IMR-90 (cell line): ENCODE measurements at regions not wholly inside any gene's neighbourhood (a gene's known extent, or its start where the extent isn't known, plus 50 kb on each side); places are given as distances from the start of the nearest gene placed in this dataset.

Experiments used
- CEBPB ChIP-seq: IDR thresholded peaks from 2 replicates; pipeline ENCODE4 v1.6.1; 2012; ENCODE audit warnings: low read depth, low read length, improper control_type of control experiment
- CHD1 ChIP-seq: IDR thresholded peaks from 2 replicates; pipeline ENCODE4 v1.6.1; 2012; ENCODE audit warnings: low read depth, low read length, improper control_type of control experiment
- ELK1 ChIP-seq: fragments of 150-350 bp; IDR thresholded peaks from 2 replicates; pipeline ENCODE4 v1.6.1; 2016; ENCODE audit warnings: low read depth, mild to moderate bottlenecking, low read length, moderate library complexity, borderline replicate concordance
- FOS ChIP-seq: fragments of 150-350 bp; IDR thresholded peaks from 2 replicates; pipeline ENCODE4 v1.6.1; 2016; ENCODE audit warnings: low read depth, low read length
- MAZ ChIP-seq: IDR thresholded peaks from 2 replicates; pipeline ENCODE4 v1.6.1; 2012; ENCODE audit warnings: low read depth, mild to moderate bottlenecking, low read length, improper control_type of control experiment, moderate library complexity, borderline replicate concordance
- MXI1 ChIP-seq: IDR thresholded peaks from 2 replicates; pipeline ENCODE4 v1.6.1; 2012; ENCODE audit warnings: low read depth, mild to moderate bottlenecking, low read length, moderate library complexity, borderline replicate concordance
- POLR2A ChIP-seq: IDR thresholded peaks from 2 replicates; pipeline ENCODE4 v1.6.1; 2012; ENCODE audit warnings: mild to moderate bottlenecking, low read depth, low read length
- RAD21 ChIP-seq: IDR thresholded peaks from 2 replicates; pipeline ENCODE4 v1.6.1; 2012; ENCODE audit warnings: low read length, improper control_type of control experiment
- RCOR1 ChIP-seq: IDR thresholded peaks from 2 replicates; pipeline ENCODE4 v1.6.1; 2012; ENCODE audit warnings: mild to moderate bottlenecking, low read length, improper control_type of control experiment; ENCODE audit not compliant: insufficient replicate concordance
- RFX5 ChIP-seq: IDR thresholded peaks from 2 replicates; pipeline ENCODE4 v1.8.0; 2012; ENCODE audit warnings: low read depth, mild to moderate bottlenecking, low read length, moderate library complexity
- SMC3 ChIP-seq: fragments of 150-350 bp; IDR thresholded peaks from 2 replicates; pipeline ENCODE4 v1.6.1; 2016; ENCODE audit warnings: low read depth, mild to moderate bottlenecking, antibody characterized with exemption, low read length, moderate library complexity
- TF ChIP-seq, protein P1 (sequence below): conservative IDR thresholded peaks from 2 replicates; pipeline ENCODE4 v1.5.1; 2012; ENCODE audit warnings: mild to moderate bottlenecking, low read depth, low read length, improper control_type of control experiment
- TF ChIP-seq, protein P2 (sequence below): fragments of 150-350 bp; IDR thresholded peaks from 2 replicates; pipeline ENCODE4 v1.6.1; 2017; ENCODE audit warnings: mild to moderate bottlenecking, antibody characterized with exemption, low read length, low read depth

DNA sequence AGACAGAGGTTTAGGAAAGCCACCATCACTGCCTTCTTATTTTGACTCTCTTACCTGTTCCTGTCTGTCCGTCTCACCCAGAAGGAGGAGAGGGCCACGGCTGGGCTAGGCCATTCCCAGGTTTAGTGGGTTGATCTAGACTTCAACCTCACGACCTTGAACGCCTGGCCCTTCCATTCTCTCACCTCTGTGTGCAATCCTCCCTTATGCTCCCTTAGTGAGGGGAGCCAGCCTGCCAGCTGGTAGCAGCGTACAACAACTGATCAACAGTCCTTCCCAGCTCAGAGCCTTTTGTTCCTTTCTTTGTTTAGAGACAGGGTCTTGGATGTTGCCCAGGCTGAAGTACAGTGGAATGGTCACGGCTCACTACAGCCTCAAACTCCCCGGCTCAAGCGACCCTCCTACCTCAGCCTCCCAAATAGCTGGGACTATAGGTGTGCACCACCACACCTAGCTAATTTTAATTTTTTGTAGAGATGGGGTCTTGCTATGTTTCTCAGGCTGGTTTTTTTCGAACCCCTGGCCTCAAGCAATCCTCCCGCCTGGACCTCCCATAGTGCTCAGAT is 123.9 kb downstream of the ZNF664 start:
- TF ChIP-seq, protein P1, sequence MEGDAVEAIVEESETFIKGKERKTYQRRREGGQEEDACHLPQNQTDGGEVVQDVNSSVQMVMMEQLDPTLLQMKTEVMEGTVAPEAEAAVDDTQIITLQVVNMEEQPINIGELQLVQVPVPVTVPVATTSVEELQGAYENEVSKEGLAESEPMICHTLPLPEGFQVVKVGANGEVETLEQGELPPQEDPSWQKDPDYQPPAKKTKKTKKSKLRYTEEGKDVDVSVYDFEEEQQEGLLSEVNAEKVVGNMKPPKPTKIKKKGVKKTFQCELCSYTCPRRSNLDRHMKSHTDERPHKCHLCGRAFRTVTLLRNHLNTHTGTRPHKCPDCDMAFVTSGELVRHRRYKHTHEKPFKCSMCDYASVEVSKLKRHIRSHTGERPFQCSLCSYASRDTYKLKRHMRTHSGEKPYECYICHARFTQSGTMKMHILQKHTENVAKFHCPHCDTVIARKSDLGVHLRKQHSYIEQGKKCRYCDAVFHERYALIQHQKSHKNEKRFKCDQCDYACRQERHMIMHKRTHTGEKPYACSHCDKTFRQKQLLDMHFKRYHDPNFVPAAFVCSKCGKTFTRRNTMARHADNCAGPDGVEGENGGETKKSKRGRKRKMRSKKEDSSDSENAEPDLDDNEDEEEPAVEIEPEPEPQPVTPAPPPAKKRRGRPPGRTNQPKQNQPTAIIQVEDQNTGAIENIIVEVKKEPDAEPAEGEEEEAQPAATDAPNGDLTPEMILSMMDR: no peak
- TF ChIP-seq CEBPB (no peak), MAZ (no peak), SMC3 (no peak), POLR2A (no peak), FOS (no peak), RAD21 (no peak), RCOR1 (no peak), ELK1 (no peak), MXI1 (no peak), RFX5 (no peak), CHD1 (no peak)
- TF ChIP-seq, protein P2, sequence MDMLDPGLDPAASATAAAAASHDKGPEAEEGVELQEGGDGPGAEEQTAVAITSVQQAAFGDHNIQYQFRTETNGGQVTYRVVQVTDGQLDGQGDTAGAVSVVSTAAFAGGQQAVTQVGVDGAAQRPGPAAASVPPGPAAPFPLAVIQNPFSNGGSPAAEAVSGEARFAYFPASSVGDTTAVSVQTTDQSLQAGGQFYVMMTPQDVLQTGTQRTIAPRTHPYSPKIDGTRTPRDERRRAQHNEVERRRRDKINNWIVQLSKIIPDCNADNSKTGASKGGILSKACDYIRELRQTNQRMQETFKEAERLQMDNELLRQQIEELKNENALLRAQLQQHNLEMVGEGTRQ: no peak
